HepG2 (cell line): ENCODE measurements at regions not wholly inside any gene's neighbourhood (a gene's known extent, or its start where the extent isn't known, plus 50 kb on each side); places are given as distances from the start of the nearest gene placed in this dataset.

ENCODE experiments used
- ATAC-seq: fragments of 200-7000 bp; cut with Tn5 transposase; 3 replicates; pipeline ENCODE4 v1.9.1; 2020; ENCODE audit warnings: mild to moderate bottlenecking, moderate library complexity
- BruUV-seq: library from RNA; stranded (reverse); fragments of 400-500 nt; replicated peaks from 2 replicates; lab custom pipeline; 2021; lab: Mats Ljungman, UMichigan
- CTCF ChIA-PET: fragments of 300-600 bp; formaldehyde crosslinking; extraction: SDS; loops from one replicate; lab custom pipeline; 2021; ENCODE audit warnings: low total read pairs, inconsistent platforms, low intra/inter-chr PET ratio; lab: Yijun Ruan, JAX
- POLR2A ChIA-PET: fragments of 350-600 bp; sonication (Branson Sonifier 250); formaldehyde crosslinking; loops from one replicate; lab custom pipeline; 2020; ENCODE audit warnings: antibody characterized with exemption, inconsistent platforms; lab: Yijun Ruan, JAX
- DNase-seq: peaks from one replicate; pipeline ENCODE4 v3.0.0-alpha.2; 2015; ENCODE audit warnings: low spot score
- FAIRE-seq: peaks from 3 replicates; lab custom pipeline; 2011; peaks lifted over from hg19 to GRCh38; lab: Jason Lieb, UNC
- H2AFZ ChIP-seq: one replicate; pipeline ENCODE4 v1.6.1; 2011; ENCODE audit warnings: low read length, inconsistent platforms
- H3K27ac ChIP-seq: fragments of 300-600 bp; 3 replicates; pipeline ENCODE4 v1.8.0; 2011; ENCODE audit warnings: mixed run types, mild to moderate bottlenecking, mixed read lengths, low read length, inconsistent platforms; ENCODE audit not compliant: insufficient read depth; ENCODE audit errors: extremely low read length
- H3K27me3 ChIP-seq, 2 experiments: fragments of 200-600 bp in 1 of 2; 2 replicates in 1 of 2; 3 replicates in 1 of 2; pipeline versions ENCODE4 v1.6.0 to v1.8.0; 2011; ENCODE audit warnings: low read length in 2 of 2, mild to moderate bottlenecking in 2 of 2, moderate library complexity in 2 of 2, inconsistent platforms in 1 of 2; ENCODE audit not compliant: insufficient read depth in 2 of 2, control insufficient read depth in 1 of 2
- H3K36me3 ChIP-seq, 2 experiments: fragments of 200-600 bp in 1 of 2; replicated peaks in 1 of 2; 2 replicates in 1 of 2; 3 replicates in 1 of 2; pipeline versions ENCODE4 v1.5.1 to v1.8.0; 2011; ENCODE audit warnings: low read length in 2 of 2, inconsistent platforms in 1 of 2; ENCODE audit not compliant: insufficient read depth in 2 of 2, control insufficient read depth in 1 of 2
- H3K4me1 ChIP-seq: 2 replicates; pipeline ENCODE4 v1.5.1; 2012; ENCODE audit warnings: low read length, inconsistent platforms; ENCODE audit not compliant: insufficient read depth
- H3K4me2 ChIP-seq: 2 replicates; pipeline ENCODE4 v1.6.0; 2011; ENCODE audit warnings: low read depth, low read length, inconsistent platforms
- H3K4me3 ChIP-seq, 3 experiments: fragments of 200-600 bp in 1 of 3; sonication (generic), shearing (Covaris generic) in 1 of 3; replicated peaks in 1 of 3; 2 replicates each; pipeline ENCODE4 v1.5.1; 2011 to 2016; ENCODE audit warnings: low read length in 3 of 3, inconsistent platforms in 2 of 3, low read depth in 2 of 3, mild to moderate bottlenecking in 2 of 3, control low read depth in 1 of 3, mixed read lengths in 1 of 3; ENCODE audit not compliant: insufficient read depth in 1 of 3
- H3K79me2 ChIP-seq: one replicate; pipeline ENCODE4 v1.6.1; 2011; ENCODE audit warnings: low read length, inconsistent platforms; ENCODE audit not compliant: insufficient read depth
- H3K9ac ChIP-seq: 2 replicates; pipeline ENCODE4 v1.6.0; 2011; ENCODE audit warnings: mild to moderate bottlenecking, low read depth, low read length, inconsistent platforms; ENCODE audit not compliant: insufficient read depth
- H3K9me3 ChIP-seq: 2 replicates; pipeline ENCODE4 v1.5.1; 2012; ENCODE audit warnings: mild to moderate bottlenecking, low read length
- H4K20me1 ChIP-seq: 2 replicates; pipeline ENCODE4 v1.6.0; 2011; ENCODE audit warnings: inconsistent platforms, mild to moderate bottlenecking, low read length, moderate library complexity; ENCODE audit not compliant: insufficient read depth
- ATF7 ChIP-seq, 2 experiments: fragments of 450-650 bp in 1 of 2; sonication (generic) in 1 of 2; formaldehyde crosslinking in 1 of 2; IDR thresholded peaks; 2 replicates each; pipeline versions ENCODE4 v1.4.0 to v1.6.1; 2016 to 2020; ENCODE audit warnings: antibody characterized with exemption in 1 of 2, mild to moderate bottlenecking in 1 of 2, missing genetic modification reagents in 1 of 2
- CREB1 ChIP-seq, 2 experiments: fragments of 450-650 bp in 1 of 2; IDR thresholded peaks; 2 replicates each; pipeline ENCODE4 v1.6.1; 2016 to 2017; ENCODE audit warnings: control low read depth in 1 of 2, mild to moderate bottlenecking in 1 of 2, missing compliant biosample characterization in 1 of 2, missing genetic modification characterization in 1 of 2
- MAFF ChIP-seq: IDR thresholded peaks from 2 replicates; pipeline ENCODE4 v1.6.1; 2011; ENCODE audit warnings: low read depth, low read length, improper control_type of control experiment
- MAFK ChIP-seq, 2 experiments: IDR thresholded peaks in 1 of 2; conservative IDR thresholded peaks in 1 of 2; 2 replicates each; pipeline ENCODE4 v1.6.1; 2011; ENCODE audit warnings: improper control_type of control experiment in 2 of 2, low read length in 2 of 2
- SALL2 ChIP-seq: sonication (generic); formaldehyde crosslinking; IDR thresholded peaks from 2 replicates; pipeline ENCODE4 v1.8.1; 2023; ENCODE audit warnings: mild to moderate bottlenecking, missing genetic modification reagents, inconsistent platforms
- ZNF737 ChIP-seq: sonication (generic); formaldehyde crosslinking; IDR thresholded peaks from 2 replicates; pipeline ENCODE4 v1.5.0; 2020; ENCODE audit warnings: missing genetic modification reagents, mild to moderate bottlenecking, borderline replicate concordance
- WGBS: methylation state at CpG from one replicate; pipeline ENCODE4 v1.1.6; 2017; ENCODE audit warnings: low lambda C conversion rate; 5-methylcytosine and 5-hydroxymethylcytosine counted together
- in situ Hi-C: cut with HindIII; loops from 2 replicates; pipeline ENCODE4 v1.10.0; 2017; ENCODE audit warnings: low pct_unique_long_range_greater_than_20kb; ENCODE audit not compliant: extremely low pct_ligation_motif_present
- intact Hi-C: fragments of 100-400 bp; cut with micrococcal nuclease; formaldehyde crosslinking; loops from one replicate; pipeline ENCODE4 v1.10.0; 2022; ENCODE audit not compliant: unreplicated experiment

- H3K4me2 ChIP-seq, result no peak overlapping the region
- in situ Hi-C loops, result no loop called here
- no peak overlapping the region for H3K9ac ChIP-seq
- BruUV-seq, result no TSS peak
- no peaks in the 10 kb centered on the region for H4K20me1 ChIP-seq
- intact Hi-C loops, result no loop called here
- no peak for FAIRE-seq
- no peaks in the 10 kb centered on the region for H3K79me2 ChIP-seq
- H3K27ac ChIP-seq, result no peak overlapping the region
- no peak overlapping the region for H2AFZ ChIP-seq
- no peaks in the 10 kb centered on the region for H3K27me3 ChIP-seq
- ATAC-seq, result no peak
- no peaks in the 10 kb centered on the region for H3K9me3 ChIP-seq
- no peak for DNase-seq
- no peaks in the 10 kb centered on the region for H3K4me1 ChIP-seq
- CTCF ChIA-PET, result no interaction called here
- TF ChIP-seq ATF7 (IDR thresholded peaks at IDR 0.05), result peak; percentile 99
- no peak for TF ChIP-seq ATF7 (CRISPR knock-in tag; IDR thresholded peaks at IDR 0.05)
- TF ChIP-seq CREB1 (IDR thresholded peaks at IDR 0.05), result peak; percentile 96
- no peak for TF ChIP-seq CREB1 (CRISPR knock-in tag; IDR thresholded peaks at IDR 0.05)
- TF ChIP-seq SALL2 (CRISPR knock-in tag), result no peak
- H3K4me3 ChIP-seq, result no peak overlapping the region
- WGBS, result 4% methylated on average over 1 of the region's 1 CpG
- no peaks in the 10 kb centered on the region for H3K36me3 ChIP-seq
- POLR2A ChIA-PET, result no interaction called here
Observed at GRCh38 chr5:51604324-51604723, 221.1 kb downstream of the ISL1 start.

- Histone ChIP-seq H3K4me3 (no peak overlapping the region), H2AFZ (no peak overlapping the region), H3K36me3 (no peaks in the 10 kb centered on the region), H3K9ac (no peak overlapping the region), H3K79me2 (no peaks in the 10 kb centered on the region), H4K20me1 (no peaks in the 10 kb centered on the region), H3K4me1 (no peaks in the 10 kb centered on the region), H3K9me3 (no peaks in the 10 kb centered on the region), H3K27me3 (no peaks in the 10 kb centered on the region), H3K27ac (no peak overlapping the region), H3K4me2 (no peak overlapping the region)
- BruUV-seq, result no TSS peak
- DNase-seq (no peak), FAIRE-seq (no peak), ATAC-seq (no peak)
- intact Hi-C loops, result no loop called here
- in situ Hi-C loops, result no loop called here
- 28% methylated on average over 5 of the region's 5 CpGs for WGBS
- TF ChIP-seq ZNF737 (CRISPR knock-in tag), result no peak
- TF ChIP-seq MAFF, result peak; percentile 67; the same call in 1 of the 2 replicates
- TF ChIP-seq MAFK (conservative IDR thresholded peaks at IDR 0.05 in 1 of 2, IDR thresholded peaks at IDR 0.05 in 1 of 2; ENCODE audit: low read length in 2 of 2), result peak; percentile 60 to 80
- ChIA-PET POLR2A (no interaction called here), CTCF (no interaction called here)
Observed at GRCh38 chr5:51606921-51607320, 223.7 kb downstream of the ISL1 start.
